SK-N-SH (cell line): ENCODE measurements at regions not wholly inside any gene's neighbourhood (a gene's known extent, or its start where the extent isn't known, plus 50 kb on each side); places are given as distances from the start of the nearest gene placed in this dataset.

Source experiments
- CTCF ChIP-seq: fragments of 200-600 bp; sonication (generic); IDR thresholded peaks from 2 replicates; pipeline ENCODE4 v1.6.1; 2017; ENCODE audit warnings: antibody characterized with exemption, mild to moderate bottlenecking, moderate library complexity
- EP300 ChIP-seq, 2 experiments: IDR thresholded peaks; 2 replicates each; pipeline versions ENCODE4 v1.4.0 to v1.6.1; 2012; ENCODE audit warnings: borderline replicate concordance in 1 of 2, low read depth in 1 of 2, low read length in 1 of 2
- FOSL2 ChIP-seq: IDR thresholded peaks from 2 replicates; pipeline ENCODE4 v1.4.0; 2012; ENCODE audit warnings: low read depth, mild to moderate bottlenecking, moderate library complexity, borderline replicate concordance
- NFIC ChIP-seq: IDR thresholded peaks from 2 replicates; pipeline ENCODE4 v1.4.0; 2012; ENCODE audit warnings: borderline replicate concordance
- POLR2AphosphoS5 ChIP-seq: IDR thresholded peaks from 2 replicates; pipeline ENCODE4 v1.6.1; 2012; ENCODE audit warnings: low read depth, low read length
- RAD21 ChIP-seq: IDR thresholded peaks from 2 replicates; pipeline ENCODE4 v1.6.1; 2012; ENCODE audit warnings: mild to moderate bottlenecking, low read length
- RFX5 ChIP-seq: IDR thresholded peaks from 2 replicates; pipeline ENCODE4 v1.6.1; 2012; ENCODE audit warnings: mild to moderate bottlenecking, improper control_type of control experiment, low read length
- SMC3 ChIP-seq: IDR thresholded peaks from 2 replicates; pipeline ENCODE4 v1.6.1; 2012; ENCODE audit warnings: low read depth, low read length, improper control_type of control experiment
- TAF1 ChIP-seq: IDR thresholded peaks from 2 replicates; pipeline ENCODE4 v1.6.1; 2012; ENCODE audit warnings: low read depth, mild to moderate bottlenecking, low read length, moderate library complexity, borderline replicate concordance
- USF2 ChIP-seq: fragments of 150-350 bp; IDR thresholded peaks from 2 replicates; pipeline ENCODE4 v1.6.1; 2017; ENCODE audit warnings: antibody characterized with exemption, low read length, low read depth, borderline replicate concordance
- YY1 ChIP-seq: IDR thresholded peaks from 2 replicates; pipeline ENCODE4 v1.4.0; 2012; ENCODE audit warnings: low read depth, mild to moderate bottlenecking
- TF ChIP-seq, protein P1 (sequence below): IDR thresholded peaks from 2 replicates; pipeline ENCODE4 v1.4.0; 2012; ENCODE audit warnings: low read depth

DNA sequence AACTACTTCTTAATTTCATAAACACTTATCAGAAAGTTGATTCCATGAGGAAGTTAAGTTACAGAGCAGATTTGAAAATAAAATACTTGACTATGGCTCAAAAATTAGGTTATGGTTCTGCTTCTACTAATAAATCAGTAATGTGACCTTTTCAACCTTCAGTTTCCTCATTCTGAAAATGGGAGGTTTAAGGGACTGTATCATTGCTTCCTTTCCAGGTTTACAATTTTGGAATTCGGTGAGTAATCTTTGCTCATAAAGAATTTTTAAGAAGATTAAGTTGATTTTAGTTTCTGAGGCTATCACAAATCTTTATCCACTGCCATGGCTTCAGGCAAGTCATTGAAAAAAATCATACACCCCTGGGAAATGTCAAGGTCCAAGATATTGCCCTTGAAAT lies 1061.2 kb downstream of the DIPK2A start:
- TF ChIP-seq TAF1 (no peak), CTCF (no peak), USF2 (no peak), POLR2AphosphoS5 (no peak), FOSL2 (no peak), RAD21 (no peak), EP300 (IDR thresholded peaks at IDR 0.05; ENCODE audit: borderline replicate concordance in 1 of 2, low read depth in 1 of 2, low read length in 1 of 2) (no peak), NFIC (no peak), YY1 (no peak), RFX5 (no peak), SMC3 (no peak)
- TF ChIP-seq, protein P1, sequence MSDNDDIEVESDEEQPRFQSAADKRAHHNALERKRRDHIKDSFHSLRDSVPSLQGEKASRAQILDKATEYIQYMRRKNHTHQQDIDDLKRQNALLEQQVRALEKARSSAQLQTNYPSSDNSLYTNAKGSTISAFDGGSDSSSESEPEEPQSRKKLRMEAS: no peak
